ENCODE measurements at regions not wholly inside any gene's neighbourhood (a gene's known extent, or its start where the extent isn't known, plus 50 kb on each side); places are given as distances from the start of the nearest gene placed in this dataset.
"Not testable (repeated sequence)": the region's sequence is repeated elsewhere in the genome, so short reads cannot be mapped to it uniquely, and the experiment has no call there.

DNA sequence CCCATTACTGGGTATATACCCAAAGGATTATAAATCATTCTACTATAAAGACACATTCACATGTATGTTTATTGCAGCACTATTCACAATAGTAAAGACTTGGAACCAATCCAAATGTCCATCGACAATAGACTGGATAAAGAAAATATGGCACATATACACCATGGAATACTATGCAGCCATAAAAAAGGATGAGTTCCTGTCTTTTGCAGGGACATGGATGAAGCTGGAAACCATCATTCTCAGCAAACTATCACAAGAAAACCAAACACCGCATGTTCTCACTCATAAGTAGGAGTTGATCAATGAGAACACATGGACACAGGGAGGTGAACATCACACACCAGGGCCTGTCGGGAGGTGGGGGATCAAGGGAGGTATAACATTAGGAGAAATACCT is 62.2 kb upstream of the FBXL17 start:
- not testable (repeated sequence) for TF ChIP-seq CTCF, POLR2A (IDR thresholded peaks at IDR 0.05)
